ENCODE measurements at regions not wholly inside any gene's neighbourhood (a gene's known extent, or its start where the extent isn't known, plus 50 kb on each side); places are given as distances from the start of the nearest gene placed in this dataset.

DNA sequence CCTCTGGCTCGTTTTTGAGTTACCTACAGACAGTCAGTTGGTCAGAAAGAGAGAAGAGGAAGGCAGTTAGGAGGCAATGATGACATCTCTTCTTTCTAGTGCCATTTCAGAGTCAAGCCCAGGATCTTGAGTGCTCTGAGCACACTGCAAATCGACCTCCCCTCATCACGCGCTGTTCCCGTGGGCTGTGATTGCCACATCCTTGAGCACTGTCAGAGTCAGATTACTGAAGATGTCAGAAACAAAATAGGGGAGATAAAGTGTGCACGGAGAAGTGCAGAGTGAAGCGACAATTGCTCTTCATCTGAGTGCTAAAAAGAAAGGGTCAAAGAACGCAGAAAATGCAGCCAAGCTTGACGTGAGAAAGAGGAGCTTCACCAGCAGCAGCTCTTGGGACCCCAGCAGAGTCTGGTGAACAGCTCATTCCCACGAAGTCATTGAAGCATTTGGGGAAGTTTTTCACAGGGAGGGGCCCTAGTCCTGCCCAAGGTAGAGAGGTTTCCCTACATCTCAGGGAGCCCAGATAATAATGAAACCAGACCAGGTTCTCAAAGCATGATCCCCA lies 661.7 kb upstream of the AUTS2 start (continued):
- no peak for TF ChIP-seq REST (IDR thresholded peaks at IDR 0.05)
- TF ChIP-seq NR2F2 (IDR thresholded peaks at IDR 0.05) = no peak
- no peak for TF ChIP-seq TAF1 (conservative IDR thresholded peaks at IDR 0.05)
- no peak for TF ChIP-seq FOXA2 (IDR thresholded peaks at IDR 0.05)
- no peak for TF ChIP-seq JUND (IDR thresholded peaks at IDR 0.05)

DNA sequence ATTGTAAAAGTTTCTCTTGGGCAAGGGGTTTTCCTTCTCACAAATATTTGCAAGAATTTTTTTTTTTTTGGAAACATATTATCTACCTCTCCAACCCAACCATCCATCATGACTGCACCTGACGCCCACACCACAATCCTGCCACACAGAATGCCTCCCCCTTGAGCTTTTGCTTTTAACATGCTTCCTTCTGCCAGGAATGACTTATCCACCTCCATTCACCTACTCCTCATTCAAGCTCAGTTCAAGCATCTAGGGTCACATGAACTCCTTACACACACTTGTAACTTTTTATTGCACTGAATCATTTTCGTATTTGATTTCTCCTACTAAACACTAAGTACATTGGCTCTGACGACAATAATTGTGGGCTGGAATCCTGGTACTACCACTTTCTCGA lies 660.1 kb upstream of the AUTS2 start:
- Histone ChIP-seq H3K4me1 (ENCODE audit: control insufficient read depth in 4 of 4, insufficient read depth in 4 of 4, low read length in 3 of 4) (no peaks in the 10 kb centered on the region), H3K36me3 (ENCODE audit: control insufficient read depth in 4 of 4, insufficient read depth in 3 of 4, low read depth in 1 of 4, low read length in 3 of 4) (no peaks in the 10 kb centered on the region), H3K4me3 (ENCODE audit: low read depth in 1 of 3, low read length in 3 of 3) (no peak overlapping the region), H3K9me3 (ENCODE audit: control insufficient read depth in 4 of 4, low read length in 3 of 4) (peaks cover 0 to 7% (median 0%) of the 10 kb centered on the region in 4 donors), H3K27me3 (ENCODE audit: control insufficient read depth in 4 of 4, insufficient read depth in 4 of 4, low read length in 3 of 4) (no peaks in the 10 kb centered on the region), H3K9ac (ENCODE audit: low read depth in 1 of 2, low read length in 2 of 2) (no peak overlapping the region), H3K27ac (ENCODE audit: low read depth in 1 of 2, low read length in 2 of 2) (no peak overlapping the region)
- DNase-seq (ENCODE audit: low spot score) = no peak
- TF ChIP-seq JUND (IDR thresholded peaks at IDR 0.05) (no peak), FOXA1 (IDR thresholded peaks at IDR 0.05) (no peak), TAF1 (conservative IDR thresholded peaks at IDR 0.05) (no peak)
- TF ChIP-seq, protein P1, sequence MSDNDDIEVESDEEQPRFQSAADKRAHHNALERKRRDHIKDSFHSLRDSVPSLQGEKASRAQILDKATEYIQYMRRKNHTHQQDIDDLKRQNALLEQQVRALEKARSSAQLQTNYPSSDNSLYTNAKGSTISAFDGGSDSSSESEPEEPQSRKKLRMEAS (IDR thresholded peaks at IDR 0.05) = no peak
- 76% methylated on average over 4 of the region's 4 CpGs for WGBS

DNA sequence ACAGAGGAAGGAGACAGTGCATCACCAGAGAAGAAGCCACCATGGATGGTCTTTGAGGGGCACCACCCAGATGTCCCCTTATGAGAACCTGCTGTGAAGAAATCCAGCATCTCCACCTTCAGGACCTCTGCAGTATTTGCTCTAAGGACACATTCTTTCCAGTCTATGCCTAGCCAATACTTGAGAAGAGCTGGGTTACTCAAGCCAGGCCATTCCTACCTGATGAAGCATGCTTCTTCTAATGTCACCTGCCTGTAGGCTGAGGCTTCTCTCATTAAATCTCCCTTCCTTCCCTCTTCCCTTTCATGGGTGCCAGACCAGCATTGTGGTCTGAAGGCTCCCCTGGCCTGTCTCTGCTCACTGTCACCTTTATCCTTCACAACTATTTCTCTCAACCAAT lies 654.5 kb upstream of the AUTS2 start:
- Histone ChIP-seq H3K27ac (ENCODE audit: low read depth in 1 of 2, low read length in 2 of 2) (no peak overlapping the region), H3K9ac (ENCODE audit: low read depth in 1 of 2, low read length in 2 of 2) (no peak overlapping the region), H3K4me1 (ENCODE audit: control insufficient read depth in 4 of 4, insufficient read depth in 4 of 4, low read length in 3 of 4) (no peaks in the 10 kb centered on the region), H3K27me3 (ENCODE audit: control insufficient read depth in 4 of 4, insufficient read depth in 4 of 4, low read length in 3 of 4) (no peaks in the 10 kb centered on the region), H3K4me3 (ENCODE audit: low read depth in 1 of 3, low read length in 3 of 3) (no peak overlapping the region), H3K36me3 (ENCODE audit: control insufficient read depth in 4 of 4, insufficient read depth in 3 of 4, low read depth in 1 of 4, low read length in 3 of 4) (no peaks in the 10 kb centered on the region), H3K9me3 (ENCODE audit: control insufficient read depth in 4 of 4, low read length in 3 of 4) (peaks cover 0 to 5% (median 2%) of the 10 kb centered on the region in 4 donors)
- TF ChIP-seq, protein P2, sequence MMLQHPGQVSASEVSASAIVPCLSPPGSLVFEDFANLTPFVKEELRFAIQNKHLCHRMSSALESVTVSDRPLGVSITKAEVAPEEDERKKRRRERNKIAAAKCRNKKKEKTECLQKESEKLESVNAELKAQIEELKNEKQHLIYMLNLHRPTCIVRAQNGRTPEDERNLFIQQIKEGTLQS (IDR thresholded peaks at IDR 0.05) = no peak
- no peak for TF ChIP-seq RAD21 (IDR thresholded peaks at IDR 0.05)
- no peak for TF ChIP-seq GABPA (IDR thresholded peaks at IDR 0.05 in 1 of 2, conservative IDR thresholded peaks at IDR 0.05 in 1 of 2)
- TF ChIP-seq HNF4A (conservative IDR thresholded peaks at IDR 0.05) = no peak
- no peak for TF ChIP-seq CTCF (IDR thresholded peaks at IDR 0.05; ENCODE audit: low read depth, low read length, missing input control)
- TF ChIP-seq, protein P1 (IDR thresholded peaks at IDR 0.05) = no peak
- no peak for TF ChIP-seq REST (IDR thresholded peaks at IDR 0.05)
- no peak for TF ChIP-seq JUND (IDR thresholded peaks at IDR 0.05)
- TF ChIP-seq, protein P3, sequence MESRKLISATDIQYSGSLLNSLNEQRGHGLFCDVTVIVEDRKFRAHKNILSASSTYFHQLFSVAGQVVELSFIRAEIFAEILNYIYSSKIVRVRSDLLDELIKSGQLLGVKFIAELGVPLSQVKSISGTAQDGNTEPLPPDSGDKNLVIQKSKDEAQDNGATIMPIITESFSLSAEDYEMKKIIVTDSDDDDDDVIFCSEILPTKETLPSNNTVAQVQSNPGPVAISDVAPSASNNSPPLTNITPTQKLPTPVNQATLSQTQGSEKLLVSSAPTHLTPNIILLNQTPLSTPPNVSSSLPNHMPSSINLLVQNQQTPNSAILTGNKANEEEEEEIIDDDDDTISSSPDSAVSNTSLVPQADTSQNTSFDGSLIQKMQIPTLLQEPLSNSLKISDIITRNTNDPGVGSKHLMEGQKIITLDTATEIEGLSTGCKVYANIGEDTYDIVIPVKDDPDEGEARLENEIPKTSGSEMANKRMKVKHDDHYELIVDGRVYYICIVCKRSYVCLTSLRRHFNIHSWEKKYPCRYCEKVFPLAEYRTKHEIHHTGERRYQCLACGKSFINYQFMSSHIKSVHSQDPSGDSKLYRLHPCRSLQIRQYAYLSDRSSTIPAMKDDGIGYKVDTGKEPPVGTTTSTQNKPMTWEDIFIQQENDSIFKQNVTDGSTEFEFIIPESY (IDR thresholded peaks at IDR 0.05) = no peak
- TF ChIP-seq NR2F2 (IDR thresholded peaks at IDR 0.05) = no peak
- no peak for TF ChIP-seq FOXA2 (IDR thresholded peaks at IDR 0.05)
- no peak for DNase-seq (ENCODE audit: low spot score)
